ENCODE measurements at regions not wholly inside any gene's neighbourhood (a gene's known extent, or its start where the extent isn't known, plus 50 kb on each side); places are given as distances from the start of the nearest gene placed in this dataset.

DNA sequence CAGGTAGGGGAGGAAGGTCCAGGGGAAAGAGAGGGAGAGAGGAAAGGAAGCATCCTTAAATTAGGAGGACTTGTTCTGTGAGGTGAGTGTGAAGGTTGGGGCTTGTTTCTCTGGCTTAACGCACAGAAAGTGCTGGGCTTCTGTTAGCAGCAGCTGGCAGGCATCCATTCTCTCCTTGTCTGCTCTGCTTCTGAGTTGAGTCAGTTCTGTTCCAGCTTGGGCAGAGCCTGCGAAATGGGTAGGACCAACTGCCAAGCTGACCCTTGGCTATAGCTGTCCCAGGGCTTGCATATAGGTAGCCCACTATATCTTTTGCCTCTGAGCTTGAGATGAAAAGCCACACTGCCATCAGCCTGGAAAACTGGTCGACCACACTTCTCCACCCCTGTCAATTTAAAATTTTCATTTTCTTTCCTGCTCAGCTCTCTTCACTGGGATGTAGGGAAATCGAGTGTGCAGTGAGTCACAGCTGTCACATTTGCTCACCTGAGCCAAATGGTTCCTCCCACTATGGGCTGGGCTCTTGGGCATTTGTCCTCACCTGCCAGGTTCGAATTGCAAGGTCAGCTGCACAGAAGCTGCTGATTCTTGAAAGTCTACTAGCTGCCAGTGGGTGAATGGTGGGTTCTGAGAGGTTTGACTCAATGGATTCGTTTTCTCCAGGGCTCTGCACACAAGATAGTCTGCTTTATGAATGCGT is 256.4 kb upstream of the PWP1 start:
- TF ChIP-seq, protein P1, sequence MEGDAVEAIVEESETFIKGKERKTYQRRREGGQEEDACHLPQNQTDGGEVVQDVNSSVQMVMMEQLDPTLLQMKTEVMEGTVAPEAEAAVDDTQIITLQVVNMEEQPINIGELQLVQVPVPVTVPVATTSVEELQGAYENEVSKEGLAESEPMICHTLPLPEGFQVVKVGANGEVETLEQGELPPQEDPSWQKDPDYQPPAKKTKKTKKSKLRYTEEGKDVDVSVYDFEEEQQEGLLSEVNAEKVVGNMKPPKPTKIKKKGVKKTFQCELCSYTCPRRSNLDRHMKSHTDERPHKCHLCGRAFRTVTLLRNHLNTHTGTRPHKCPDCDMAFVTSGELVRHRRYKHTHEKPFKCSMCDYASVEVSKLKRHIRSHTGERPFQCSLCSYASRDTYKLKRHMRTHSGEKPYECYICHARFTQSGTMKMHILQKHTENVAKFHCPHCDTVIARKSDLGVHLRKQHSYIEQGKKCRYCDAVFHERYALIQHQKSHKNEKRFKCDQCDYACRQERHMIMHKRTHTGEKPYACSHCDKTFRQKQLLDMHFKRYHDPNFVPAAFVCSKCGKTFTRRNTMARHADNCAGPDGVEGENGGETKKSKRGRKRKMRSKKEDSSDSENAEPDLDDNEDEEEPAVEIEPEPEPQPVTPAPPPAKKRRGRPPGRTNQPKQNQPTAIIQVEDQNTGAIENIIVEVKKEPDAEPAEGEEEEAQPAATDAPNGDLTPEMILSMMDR (IDR thresholded peaks at IDR 0.05): no peak

DNA sequence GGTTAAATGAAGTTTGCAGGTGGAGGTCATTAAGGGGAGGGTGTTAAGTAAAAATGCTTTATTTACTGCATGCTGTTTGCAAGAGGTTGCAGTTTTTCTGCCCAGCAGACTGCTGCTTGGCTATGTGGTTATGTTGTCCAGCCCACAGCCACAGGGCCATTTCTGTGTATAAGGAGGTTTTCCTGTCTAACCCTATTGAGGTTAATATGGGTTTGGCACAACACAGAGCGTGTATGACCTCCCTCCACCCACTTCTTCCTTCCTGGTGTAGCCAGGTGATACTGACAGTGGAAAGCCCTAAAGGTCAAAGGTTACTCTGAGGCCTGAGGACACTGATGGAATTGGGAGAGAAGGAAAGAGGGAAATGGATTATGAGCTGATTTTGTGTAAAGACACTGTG is 253.7 kb upstream of the PWP1 start:
- TF ChIP-seq, protein P1 (IDR thresholded peaks at IDR 0.05): no peak

DNA sequence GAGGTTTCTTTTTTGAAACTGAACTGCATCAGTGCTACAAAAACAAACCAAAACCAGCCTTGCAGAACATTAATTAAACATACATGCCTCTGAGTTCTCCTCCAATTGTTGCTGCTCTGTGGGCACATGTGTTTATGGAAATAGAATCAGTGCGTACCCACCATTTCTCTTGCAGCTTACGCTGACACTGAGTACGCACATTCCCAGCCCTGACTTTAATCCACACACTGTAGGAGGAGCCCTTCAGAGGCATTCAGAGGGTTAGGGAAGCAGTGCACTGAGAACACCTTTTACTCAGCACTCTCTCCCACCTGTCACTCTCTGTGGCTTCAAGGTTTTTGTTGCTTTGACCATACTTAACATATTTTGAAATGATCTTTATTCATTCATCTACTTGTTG is 250.5 kb upstream of the PWP1 start:
- TF ChIP-seq, protein P1 (IDR thresholded peaks at IDR 0.05): no peak

DNA sequence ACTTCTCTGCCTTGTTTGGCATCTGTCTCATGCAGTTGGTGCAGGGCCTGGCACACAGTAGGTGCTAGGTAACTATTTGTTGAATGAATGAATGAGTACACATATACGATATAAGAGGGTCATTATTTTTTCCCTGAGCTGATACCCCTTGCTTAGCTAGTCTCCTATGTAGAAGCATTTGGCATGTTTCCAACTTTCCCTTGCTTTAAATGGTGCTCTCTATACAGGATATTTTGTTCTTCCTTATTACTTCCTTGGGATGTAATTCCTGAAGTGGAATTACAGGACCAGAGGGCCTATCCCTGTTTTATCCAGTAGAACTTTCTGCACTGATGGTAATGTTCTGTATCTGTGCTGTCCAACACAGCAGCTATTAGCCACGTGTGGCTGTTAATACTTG is 250.1 kb upstream of the PWP1 start:
- TF ChIP-seq, protein P1 (IDR thresholded peaks at IDR 0.05): no peak

DNA sequence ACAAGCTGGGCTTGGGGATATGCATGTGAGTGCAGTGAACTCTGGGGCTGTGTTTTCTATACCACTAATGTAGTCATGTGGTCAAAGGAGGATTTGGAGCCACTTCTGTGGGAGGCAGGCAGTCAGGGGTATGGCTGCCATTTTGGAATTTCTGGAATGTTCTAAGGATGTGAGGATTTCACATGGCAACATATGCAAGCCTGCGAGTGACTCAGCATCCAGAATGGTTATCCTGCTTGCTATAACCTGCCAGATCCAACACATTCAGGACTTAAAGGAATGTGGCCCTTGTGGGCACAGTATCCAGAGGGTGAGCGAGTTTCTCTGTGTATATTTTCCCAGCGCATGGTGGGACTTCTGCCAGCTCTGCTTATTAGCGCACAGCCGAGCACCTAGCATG is 249.2 kb upstream of the PWP1 start:
- TF ChIP-seq, protein P1 (IDR thresholded peaks at IDR 0.05): no peak

DNA sequence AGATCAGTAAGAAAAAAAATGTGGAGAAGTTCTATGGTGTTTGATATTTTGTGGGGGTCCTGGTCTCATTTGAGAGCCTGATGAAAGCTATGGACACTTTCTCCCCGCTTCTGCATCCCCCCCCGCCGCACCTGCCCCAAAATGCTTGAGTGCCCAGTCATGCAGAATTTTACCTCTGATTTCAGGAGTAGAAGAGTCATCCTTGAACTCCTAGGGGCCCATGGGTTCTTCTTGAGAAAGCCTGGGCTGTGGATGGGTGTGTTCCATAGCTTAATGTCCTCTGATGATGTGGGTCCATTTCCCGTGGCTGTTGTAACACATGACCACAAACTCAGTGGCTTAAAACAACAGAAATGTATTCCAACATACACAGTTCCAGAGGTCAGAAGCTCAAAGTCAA is 248.8 kb upstream of the PWP1 start:
- TF ChIP-seq, protein P1 (IDR thresholded peaks at IDR 0.05): no peak

DNA sequence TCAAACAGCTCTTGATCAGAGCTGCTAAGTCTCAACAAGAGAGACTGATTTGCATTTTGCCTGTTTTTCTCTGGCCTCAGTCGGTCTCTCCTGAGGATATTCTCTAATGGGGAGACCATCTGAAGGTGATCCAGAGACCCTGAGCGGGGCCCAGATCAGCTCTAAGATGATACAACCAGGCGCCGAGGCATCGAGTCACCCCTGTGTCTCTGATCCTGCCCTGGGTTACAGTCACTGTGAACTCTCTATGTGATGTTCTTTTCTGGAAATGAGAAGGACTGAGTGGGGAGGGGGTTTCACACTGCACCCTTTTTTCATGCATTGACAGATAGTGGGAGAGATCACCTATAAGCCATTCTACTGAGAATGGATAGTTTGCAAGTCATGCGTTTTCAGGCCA is 247.6 kb upstream of the PWP1 start:
- TF ChIP-seq, protein P1 (IDR thresholded peaks at IDR 0.05): no peak

Data from LNCAP (cell line).